ENCODE measurements at regions not wholly inside any gene's neighbourhood (a gene's known extent, or its start where the extent isn't known, plus 50 kb on each side); places are given as distances from the start of the nearest gene placed in this dataset.

DNA sequence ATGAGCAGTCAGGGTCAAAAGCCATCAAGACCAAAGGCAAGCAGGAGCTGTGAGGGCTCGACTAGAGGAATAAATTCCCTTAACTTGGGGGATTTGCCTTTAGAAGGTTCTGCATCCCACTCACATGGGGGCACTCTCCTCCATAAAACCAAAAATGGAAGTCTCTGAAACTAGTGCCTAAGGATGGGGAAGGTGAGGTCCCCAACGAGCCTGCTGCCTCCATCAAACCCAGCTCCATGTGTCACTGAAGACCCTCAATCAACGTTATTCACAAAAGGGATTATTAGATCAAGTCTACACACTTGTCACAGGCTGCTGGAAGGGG, 254.9 kb upstream of the NCKAP5 start:
- no peaks in the 10 kb centered on the region for H3K9me3 Mint-ChIP-seq
- no peak for DNase-seq
- TF ChIP-seq, protein P1, sequence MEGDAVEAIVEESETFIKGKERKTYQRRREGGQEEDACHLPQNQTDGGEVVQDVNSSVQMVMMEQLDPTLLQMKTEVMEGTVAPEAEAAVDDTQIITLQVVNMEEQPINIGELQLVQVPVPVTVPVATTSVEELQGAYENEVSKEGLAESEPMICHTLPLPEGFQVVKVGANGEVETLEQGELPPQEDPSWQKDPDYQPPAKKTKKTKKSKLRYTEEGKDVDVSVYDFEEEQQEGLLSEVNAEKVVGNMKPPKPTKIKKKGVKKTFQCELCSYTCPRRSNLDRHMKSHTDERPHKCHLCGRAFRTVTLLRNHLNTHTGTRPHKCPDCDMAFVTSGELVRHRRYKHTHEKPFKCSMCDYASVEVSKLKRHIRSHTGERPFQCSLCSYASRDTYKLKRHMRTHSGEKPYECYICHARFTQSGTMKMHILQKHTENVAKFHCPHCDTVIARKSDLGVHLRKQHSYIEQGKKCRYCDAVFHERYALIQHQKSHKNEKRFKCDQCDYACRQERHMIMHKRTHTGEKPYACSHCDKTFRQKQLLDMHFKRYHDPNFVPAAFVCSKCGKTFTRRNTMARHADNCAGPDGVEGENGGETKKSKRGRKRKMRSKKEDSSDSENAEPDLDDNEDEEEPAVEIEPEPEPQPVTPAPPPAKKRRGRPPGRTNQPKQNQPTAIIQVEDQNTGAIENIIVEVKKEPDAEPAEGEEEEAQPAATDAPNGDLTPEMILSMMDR (conservative IDR thresholded peaks at IDR 0.05) = no peak
- H3K4me1 Mint-ChIP-seq = no peaks in the 10 kb centered on the region
- Histone ChIP-seq H3K36me3 (ENCODE audit: control insufficient read depth, insufficient read depth, low read length) (no peaks in the 10 kb centered on the region), H3K9ac (ENCODE audit: extremely low read depth, low read length, poor library complexity, severe bottlenecking) (no peak overlapping the region), H3K27me3 (ENCODE audit: control insufficient read depth, insufficient read depth, low read length, poor library complexity, severe bottlenecking) (no peaks in the 10 kb centered on the region), H3K27ac (ENCODE audit: low read depth, low read length) (no peak overlapping the region), H3K4me1 (ENCODE audit: control insufficient read depth, insufficient read depth, low read length) (no peaks in the 10 kb centered on the region), H3K4me3 (ENCODE audit: low read length) (no peak overlapping the region), H3K9me3 (ENCODE audit: control insufficient read depth, low read length) (no peaks in the 10 kb centered on the region)
- 92 to 100% methylated on average over 1 to 3 of the region's 3 CpGs for WGBS, 2 experiments (ENCODE audit: insufficient coverage in 1 of 2, insufficient read length in 1 of 2)
- H3K27me3 Mint-ChIP-seq (ENCODE audit: insufficient read depth) = peaks cover 2% of the 10 kb centered on the region
- H3K4me3 Mint-ChIP-seq = no peak overlapping the region
- no peak overlapping the region for H3K27ac Mint-ChIP-seq
- H3K36me3 Mint-ChIP-seq (ENCODE audit: low read depth) = no peaks in the 10 kb centered on the region

DNA sequence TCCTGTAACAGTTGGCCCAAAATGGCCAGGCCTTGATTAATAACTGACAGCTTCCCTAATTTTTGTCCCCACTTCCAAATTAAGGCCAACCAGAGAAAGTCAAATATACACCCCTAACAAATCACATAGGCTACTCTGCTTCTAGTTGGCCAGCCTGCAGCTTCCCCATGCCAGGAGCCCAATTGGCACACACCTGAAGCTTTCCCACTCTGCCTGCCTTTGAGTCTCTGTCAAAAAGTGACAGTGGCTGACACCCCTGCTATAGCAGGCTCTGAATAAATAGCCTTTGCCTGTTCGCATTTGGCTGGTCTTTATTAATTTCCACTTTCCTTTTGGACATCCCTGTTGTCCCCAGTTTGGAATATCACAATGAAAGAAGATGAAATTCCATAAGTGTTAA, 256.6 kb upstream of the NCKAP5 start:
- WGBS, 2 experiments (ENCODE audit: insufficient coverage in 1 of 2, insufficient read length in 1 of 2) = 72% methylated on average over 1 of the region's 1 CpG; no CpG with 5 or more reads in 1 of the 2 experiments
- no peaks in the 10 kb centered on the region for H3K4me1 ChIP-seq (ENCODE audit: control insufficient read depth, insufficient read depth, low read length)
- no peaks in the 10 kb centered on the region for H3K9me3 Mint-ChIP-seq
- TF ChIP-seq, protein P1 (conservative IDR thresholded peaks at IDR 0.05) = no peak
- H3K36me3 ChIP-seq (ENCODE audit: control insufficient read depth, insufficient read depth, low read length) = no peaks in the 10 kb centered on the region
- H3K4me3 ChIP-seq (ENCODE audit: low read length) = no peak overlapping the region
- DNase-seq = no peak
- no peak overlapping the region for H3K27ac ChIP-seq (ENCODE audit: low read depth, low read length)
- no peaks in the 10 kb centered on the region for H3K27me3 ChIP-seq (ENCODE audit: control insufficient read depth, insufficient read depth, low read length, poor library complexity, severe bottlenecking)
- H3K4me3 Mint-ChIP-seq = no peak overlapping the region
- H3K27me3 Mint-ChIP-seq (ENCODE audit: insufficient read depth) = peaks cover 2% of the 10 kb centered on the region
- H3K4me1 Mint-ChIP-seq = no peaks in the 10 kb centered on the region
- H3K27ac Mint-ChIP-seq = no peak overlapping the region
- no peak overlapping the region for H3K9ac ChIP-seq (ENCODE audit: extremely low read depth, low read length, poor library complexity, severe bottlenecking)
- H3K9me3 ChIP-seq (ENCODE audit: control insufficient read depth, low read length) = no peaks in the 10 kb centered on the region
- H3K36me3 Mint-ChIP-seq (ENCODE audit: low read depth) = no peaks in the 10 kb centered on the region

DNA sequence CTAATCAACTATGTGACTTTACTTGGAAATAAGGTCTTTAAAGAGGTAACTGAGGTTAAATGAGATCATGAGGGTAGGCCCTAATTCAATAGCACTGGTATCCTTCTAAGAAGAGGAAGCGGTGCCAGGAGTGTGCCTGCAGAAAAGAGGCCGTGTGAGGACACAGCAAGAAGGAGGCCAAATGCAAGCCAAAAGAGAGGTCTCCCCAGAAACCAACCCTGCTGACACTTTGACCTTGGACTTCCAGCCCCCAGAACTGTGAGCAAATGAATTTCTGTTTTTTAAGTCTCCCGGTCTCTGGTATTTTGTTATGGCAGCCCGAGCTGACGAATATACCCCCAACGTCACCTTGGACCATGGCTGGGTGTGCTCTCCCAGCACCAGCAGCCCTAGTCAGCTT, 257.5 kb upstream of the NCKAP5 start:
- no peaks in the 10 kb centered on the region for H3K9me3 ChIP-seq (ENCODE audit: control insufficient read depth, low read length)
- no peaks in the 10 kb centered on the region for H3K36me3 Mint-ChIP-seq (ENCODE audit: low read depth)
- H3K27me3 ChIP-seq (ENCODE audit: control insufficient read depth, insufficient read depth, low read length, poor library complexity, severe bottlenecking) = no peaks in the 10 kb centered on the region
- no peak overlapping the region for H3K27ac ChIP-seq (ENCODE audit: low read depth, low read length)
- TF ChIP-seq, protein P1 (conservative IDR thresholded peaks at IDR 0.05) = no peak
- H3K4me1 ChIP-seq (ENCODE audit: control insufficient read depth, insufficient read depth, low read length) = no peaks in the 10 kb centered on the region
- H3K4me3 Mint-ChIP-seq = no peak overlapping the region
- H3K9ac ChIP-seq (ENCODE audit: extremely low read depth, low read length, poor library complexity, severe bottlenecking) = no peak overlapping the region
- no peak overlapping the region for H3K27ac Mint-ChIP-seq
- WGBS, 2 experiments (ENCODE audit: insufficient coverage in 1 of 2, insufficient read length in 1 of 2) = 92 to 94% methylated on average over 6 of the region's 6 CpGs
- no peak overlapping the region for H3K4me3 ChIP-seq (ENCODE audit: low read length)
- no peak for DNase-seq
- no peaks in the 10 kb centered on the region for H3K36me3 ChIP-seq (ENCODE audit: control insufficient read depth, insufficient read depth, low read length)
- H3K9me3 Mint-ChIP-seq = no peaks in the 10 kb centered on the region
- no peaks in the 10 kb centered on the region for H3K4me1 Mint-ChIP-seq
- H3K27me3 Mint-ChIP-seq (ENCODE audit: insufficient read depth) = peaks cover 2% of the 10 kb centered on the region
